Left ventricle myocardium inferior (tissue), 1 donor: ENCODE measurements at regions not wholly inside any gene's neighbourhood (a gene's known extent, or its start where the extent isn't known, plus 50 kb on each side); places are given as distances from the start of the nearest gene placed in this dataset.

Source experiments
- DNase-seq: peaks from one replicate; pipeline ENCODE4 v3.0.0-alpha.2; 2020
- H3K27ac ChIP-seq: fragments of 200-600 bp; replicated peaks from 2 replicates; pipeline ENCODE4 v1.8.0; 2021
- H3K27me3 ChIP-seq: fragments of 200-600 bp; 2 replicates; pipeline ENCODE4 v1.8.0; 2021; ENCODE audit warnings: low read depth
- H3K36me3 ChIP-seq: fragments of 200-600 bp; 2 replicates; pipeline ENCODE4 v1.8.0; 2021
- H3K4me1 ChIP-seq: fragments of 200-600 bp; 2 replicates; pipeline ENCODE4 v1.8.0; 2021
- H3K4me3 ChIP-seq: fragments of 200-600 bp; 2 replicates; pipeline ENCODE4 v1.8.0; 2021; ENCODE audit warnings: mild to moderate bottlenecking, moderate library complexity
- H3K9me3 ChIP-seq: fragments of 200-600 bp; replicated peaks from 2 replicates; pipeline ENCODE4 v1.8.0; 2021
- intact Hi-C: fragments of 100-400 bp; cut with micrococcal nuclease; formaldehyde crosslinking; loops from one replicate; pipeline ENCODE4 v1.11.0; 2022
- TF ChIP-seq, protein P1 (sequence below): fragments of 200-600 bp; IDR thresholded peaks from 2 replicates; pipeline ENCODE4 v1.8.0; 2021; ENCODE audit warnings: antibody characterized with exemption, mild to moderate bottlenecking, borderline replicate concordance
- donor health status: DM: no; HTN: yes; CAD: no; lungs with severe emphysema.

DNA sequence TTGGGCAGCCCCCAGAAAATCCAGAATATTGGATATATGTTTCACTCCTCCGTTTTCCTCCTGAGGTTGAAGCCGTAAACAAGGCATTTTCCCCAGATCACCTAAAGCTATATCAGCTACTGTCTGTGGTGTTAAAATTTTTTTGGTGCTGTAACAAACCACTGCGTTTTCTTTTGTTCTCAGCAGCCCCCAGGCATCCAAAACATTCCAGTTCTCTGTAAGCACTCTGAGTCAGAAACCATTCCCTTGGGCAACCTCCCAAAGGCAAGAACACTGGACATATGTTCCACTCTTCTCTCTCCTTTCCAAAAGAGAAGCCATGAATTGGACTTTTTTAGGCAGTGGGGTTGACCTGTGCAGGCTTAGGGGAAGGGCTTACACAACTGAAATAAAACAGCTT is 310.9 kb downstream of the MID1IP1 start:
- Histone ChIP-seq H3K4me1 (no peaks in the 10 kb centered on the region), H3K9me3 (peaks cover 26% of the 10 kb centered on the region), H3K27ac (no peak overlapping the region), H3K27me3 (no peaks in the 10 kb centered on the region), H3K4me3 (no peak overlapping the region), H3K36me3 (no peaks in the 10 kb centered on the region)
- intact Hi-C loops, result no loop called here
- TF ChIP-seq, protein P1, sequence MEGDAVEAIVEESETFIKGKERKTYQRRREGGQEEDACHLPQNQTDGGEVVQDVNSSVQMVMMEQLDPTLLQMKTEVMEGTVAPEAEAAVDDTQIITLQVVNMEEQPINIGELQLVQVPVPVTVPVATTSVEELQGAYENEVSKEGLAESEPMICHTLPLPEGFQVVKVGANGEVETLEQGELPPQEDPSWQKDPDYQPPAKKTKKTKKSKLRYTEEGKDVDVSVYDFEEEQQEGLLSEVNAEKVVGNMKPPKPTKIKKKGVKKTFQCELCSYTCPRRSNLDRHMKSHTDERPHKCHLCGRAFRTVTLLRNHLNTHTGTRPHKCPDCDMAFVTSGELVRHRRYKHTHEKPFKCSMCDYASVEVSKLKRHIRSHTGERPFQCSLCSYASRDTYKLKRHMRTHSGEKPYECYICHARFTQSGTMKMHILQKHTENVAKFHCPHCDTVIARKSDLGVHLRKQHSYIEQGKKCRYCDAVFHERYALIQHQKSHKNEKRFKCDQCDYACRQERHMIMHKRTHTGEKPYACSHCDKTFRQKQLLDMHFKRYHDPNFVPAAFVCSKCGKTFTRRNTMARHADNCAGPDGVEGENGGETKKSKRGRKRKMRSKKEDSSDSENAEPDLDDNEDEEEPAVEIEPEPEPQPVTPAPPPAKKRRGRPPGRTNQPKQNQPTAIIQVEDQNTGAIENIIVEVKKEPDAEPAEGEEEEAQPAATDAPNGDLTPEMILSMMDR, result no peak
- DNase-seq, result no peak

DNA sequence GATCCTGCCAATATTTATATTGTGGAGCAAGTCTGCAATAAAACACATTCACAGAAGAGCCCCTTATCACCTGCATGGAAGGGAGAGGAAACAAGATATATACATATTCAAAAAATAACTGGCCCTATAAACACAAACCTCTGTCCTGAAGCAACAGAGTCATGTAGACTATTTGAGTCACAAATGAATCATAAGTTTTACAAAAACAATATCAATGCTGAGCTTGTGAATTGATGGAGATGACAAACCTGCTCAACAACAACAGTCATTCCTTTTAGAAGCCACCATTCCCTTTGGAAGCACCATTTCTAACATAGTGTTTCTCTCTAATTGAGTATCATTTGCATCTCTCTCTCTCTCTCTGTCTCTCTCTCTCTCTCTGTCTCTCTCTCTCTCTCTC is 313.9 kb downstream of the MID1IP1 start:
- Histone ChIP-seq H3K4me1 (no peaks in the 10 kb centered on the region), H3K4me3 (no peak overlapping the region), H3K27me3 (no peaks in the 10 kb centered on the region), H3K27ac (no peak overlapping the region), H3K36me3 (no peaks in the 10 kb centered on the region), H3K9me3 (peaks cover 20% of the 10 kb centered on the region)
- TF ChIP-seq, protein P1, result no peak
- no peak for DNase-seq
- intact Hi-C loops, result no loop called here

- intact Hi-C loops, result no loop called here
- Histone ChIP-seq H3K36me3 (no peaks in the 10 kb centered on the region), H3K4me3 (no peak overlapping the region), H3K27me3 (no peaks in the 10 kb centered on the region), H3K9me3 (peaks cover 1% of the 10 kb centered on the region), H3K4me1 (no peaks in the 10 kb centered on the region), H3K27ac (no peak overlapping the region)
- TF ChIP-seq, protein P1, result no peak
- no peak for DNase-seq
These were observed 315.8 kb downstream of the MID1IP1 start for GRCh38 chrX:39117101-39117500.

DNA sequence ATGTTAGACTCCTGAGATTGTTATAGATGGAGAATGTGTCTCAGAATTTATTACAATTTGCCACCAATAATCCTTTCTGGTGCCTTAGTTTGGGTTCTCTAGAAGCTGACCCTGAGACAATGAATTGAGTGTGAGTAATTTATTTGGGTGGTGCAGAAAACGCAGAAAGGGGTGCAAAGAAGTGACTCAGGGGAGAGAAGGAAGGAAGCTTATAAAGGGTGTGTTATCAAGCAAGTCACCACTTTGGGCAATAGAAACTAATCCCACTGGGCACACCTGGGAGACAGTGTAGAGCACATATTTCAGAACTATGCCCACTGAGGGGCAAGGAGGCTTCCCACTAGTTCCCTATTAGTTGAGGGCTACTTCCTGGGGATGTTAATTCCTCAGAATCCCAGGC is 320.6 kb downstream of the MID1IP1 start:
- Histone ChIP-seq H3K4me3 (no peak overlapping the region), H3K27ac (no peak overlapping the region), H3K4me1 (no peaks in the 10 kb centered on the region), H3K36me3 (no peaks in the 10 kb centered on the region), H3K9me3 (no peaks in the 10 kb centered on the region), H3K27me3 (no peaks in the 10 kb centered on the region)
- intact Hi-C loops, result no loop called here
- TF ChIP-seq, protein P1, result no peak
- DNase-seq, result no peak

GRCh38 chrX:39125834-39126233 is 324.6 kb downstream of the MID1IP1 start:
- intact Hi-C loops, result no loop called here
- Histone ChIP-seq H3K27ac (no peak overlapping the region), H3K36me3 (no peaks in the 10 kb centered on the region), H3K4me3 (no peak overlapping the region), H3K4me1 (no peaks in the 10 kb centered on the region), H3K27me3 (no peaks in the 10 kb centered on the region), H3K9me3 (no peaks in the 10 kb centered on the region)
- TF ChIP-seq, protein P1, result no peak
- no peak for DNase-seq

DNA sequence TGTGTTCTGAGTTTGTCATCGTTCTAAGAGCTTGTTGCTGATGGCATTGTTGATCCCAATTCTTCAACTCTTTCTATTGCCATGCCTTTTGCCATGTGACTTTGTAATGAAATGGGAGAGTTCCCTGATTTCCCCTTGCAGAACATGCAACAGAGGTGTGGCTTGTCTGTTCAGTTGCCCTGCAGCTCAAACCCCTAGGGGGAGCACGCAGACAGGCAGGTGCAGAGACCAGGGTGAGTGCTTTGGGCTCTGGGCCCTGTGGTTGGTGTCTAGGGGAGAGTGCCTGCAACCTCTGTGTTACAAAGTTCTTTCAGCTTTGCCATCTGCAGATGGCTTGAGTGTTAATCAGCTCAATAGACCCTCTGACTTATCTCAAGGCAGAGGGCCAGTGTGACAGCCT is 332.7 kb downstream of the MID1IP1 start:
- Histone ChIP-seq H3K27me3 (no peaks in the 10 kb centered on the region), H3K27ac (no peak overlapping the region), H3K9me3 (no peaks in the 10 kb centered on the region), H3K36me3 (no peaks in the 10 kb centered on the region), H3K4me3 (no peak overlapping the region), H3K4me1 (no peaks in the 10 kb centered on the region)
- DNase-seq, result no peak
- intact Hi-C loops, result no loop called here
- TF ChIP-seq, protein P1, result peak; percentile 40
